ENCODE measurements at regions not wholly inside any gene's neighbourhood (a gene's known extent, or its start where the extent isn't known, plus 50 kb on each side); places are given as distances from the start of the nearest gene placed in this dataset.

- no peak for DNase-seq (ENCODE audit: low read depth, low spot score)
Measured at GRCh38 chr10:88082806-88083596, 219.6 kb downstream of the PTEN start.

- DNase-seq (ENCODE audit: low read depth, low spot score): no peak
Measured at GRCh38 chr10:88083597-88083989, 220.2 kb downstream of the PTEN start.

- no peak for DNase-seq (ENCODE audit: low read depth, low spot score)
Measured at GRCh38 chr10:88086187-88086960, 222.9 kb downstream of the PTEN start.

GRCh38 chr10:88088441-88089340, 225.3 kb downstream of the PTEN start:
- DNase-seq (ENCODE audit: low read depth, low spot score): no peak

GRCh38 chr10:88089498-88089897, 226.1 kb downstream of the PTEN start:
- no peak for DNase-seq (ENCODE audit: low read depth, low spot score)

GRCh38 chr10:88090568-88091214, 227.3 kb downstream of the PTEN start:
- no peak for DNase-seq (ENCODE audit: low read depth, low spot score)

GRCh38 chr10:88091490-88092061, 228.2 kb downstream of the PTEN start:
- no peak for DNase-seq (ENCODE audit: low read depth, low spot score)

GRCh38 chr10:88092265-88092664, 228.8 kb downstream of the PTEN start:
- no peak for DNase-seq (ENCODE audit: low read depth, low spot score)

- no peak for DNase-seq (ENCODE audit: low read depth, low spot score)
Measured at GRCh38 chr10:88092973-88093372, 229.5 kb downstream of the PTEN start.

GRCh38 chr10:88094795-88095194, 231.4 kb downstream of the PTEN start:
- DNase-seq (ENCODE audit: low read depth, low spot score): no peak

- DNase-seq (ENCODE audit: low read depth, low spot score): no peak
Measured at GRCh38 chr10:88095223-88095721, 231.8 kb downstream of the PTEN start.

GRCh38 chr10:88095778-88096431, 232.5 kb downstream of the PTEN start:
- DNase-seq (ENCODE audit: low read depth, low spot score): no peak

GRCh38 chr10:88097092-88097516, 233.7 kb downstream of the PTEN start:
- no peak for DNase-seq (ENCODE audit: low read depth, low spot score)

GRCh38 chr10:88097536-88097935, 234.1 kb downstream of the PTEN start:
- no peak for DNase-seq (ENCODE audit: low read depth, low spot score)

- no peak for DNase-seq (ENCODE audit: low read depth, low spot score)
Measured at GRCh38 chr10:88100281-88100680, 236.9 kb downstream of the PTEN start.

- no peak for DNase-seq (ENCODE audit: low read depth, low spot score)
Measured at GRCh38 chr10:88101666-88102065, 238.2 kb downstream of the PTEN start.

GRCh38 chr10:88103576-88103975, 240.2 kb downstream of the PTEN start:
- DNase-seq (ENCODE audit: low read depth, low spot score): no peak

GRCh38 chr10:88104223-88104622, 240.8 kb downstream of the PTEN start:
- DNase-seq (ENCODE audit: low read depth, low spot score): no peak

- no peak for DNase-seq (ENCODE audit: low read depth, low spot score)
Measured at GRCh38 chr10:88106366-88106765, 242.9 kb downstream of the PTEN start.
